ENCODE measurements at regions not wholly inside any gene's neighbourhood (a gene's known extent, or its start where the extent isn't known, plus 50 kb on each side); places are given as distances from the start of the nearest gene placed in this dataset.
A peak's percentile ranks its signal among the peaks of the same experiment; 100 is the strongest.
"Not testable (repeated sequence)": the region's sequence is repeated elsewhere in the genome, so short reads cannot be mapped to it uniquely, and the experiment has no call there.

DNA sequence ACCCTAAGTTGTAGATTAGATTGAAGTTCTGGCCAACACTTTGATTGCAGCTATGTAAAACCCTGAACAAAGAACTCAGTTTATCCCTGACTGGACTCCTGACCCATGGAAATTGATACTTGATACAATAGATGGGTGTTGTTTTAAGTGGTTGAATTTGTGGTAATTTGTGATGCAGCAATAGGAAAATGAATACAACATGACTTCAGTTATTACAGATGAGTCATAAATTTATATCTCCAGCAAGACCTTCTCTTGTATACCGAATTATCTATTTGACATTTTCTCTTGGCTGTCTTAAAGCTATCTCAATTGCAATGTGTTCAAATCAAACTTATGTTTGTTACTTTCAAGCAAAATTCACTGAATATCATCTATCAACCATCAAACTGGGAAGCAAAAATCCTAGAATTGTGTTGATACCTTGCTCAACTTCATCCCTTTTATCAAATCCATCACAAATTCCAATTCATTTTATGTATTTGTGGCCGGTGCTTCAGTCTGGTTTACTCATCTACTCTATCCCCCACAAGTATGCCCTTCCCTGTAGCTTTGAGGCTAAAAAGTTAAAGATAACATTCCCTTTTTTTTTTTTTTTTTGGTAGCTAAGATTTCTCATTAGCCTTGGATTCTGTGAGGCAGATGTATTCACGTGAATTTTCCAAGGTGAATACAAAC is 129.4 kb upstream of the CENPW start:
- TF ChIP-seq, protein P1, sequence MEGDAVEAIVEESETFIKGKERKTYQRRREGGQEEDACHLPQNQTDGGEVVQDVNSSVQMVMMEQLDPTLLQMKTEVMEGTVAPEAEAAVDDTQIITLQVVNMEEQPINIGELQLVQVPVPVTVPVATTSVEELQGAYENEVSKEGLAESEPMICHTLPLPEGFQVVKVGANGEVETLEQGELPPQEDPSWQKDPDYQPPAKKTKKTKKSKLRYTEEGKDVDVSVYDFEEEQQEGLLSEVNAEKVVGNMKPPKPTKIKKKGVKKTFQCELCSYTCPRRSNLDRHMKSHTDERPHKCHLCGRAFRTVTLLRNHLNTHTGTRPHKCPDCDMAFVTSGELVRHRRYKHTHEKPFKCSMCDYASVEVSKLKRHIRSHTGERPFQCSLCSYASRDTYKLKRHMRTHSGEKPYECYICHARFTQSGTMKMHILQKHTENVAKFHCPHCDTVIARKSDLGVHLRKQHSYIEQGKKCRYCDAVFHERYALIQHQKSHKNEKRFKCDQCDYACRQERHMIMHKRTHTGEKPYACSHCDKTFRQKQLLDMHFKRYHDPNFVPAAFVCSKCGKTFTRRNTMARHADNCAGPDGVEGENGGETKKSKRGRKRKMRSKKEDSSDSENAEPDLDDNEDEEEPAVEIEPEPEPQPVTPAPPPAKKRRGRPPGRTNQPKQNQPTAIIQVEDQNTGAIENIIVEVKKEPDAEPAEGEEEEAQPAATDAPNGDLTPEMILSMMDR (IDR thresholded peaks at IDR 0.05; ENCODE audit: insufficient read depth, missing control alignments): no peak
- DNase-seq (ENCODE audit: insufficient read length, low spot score) (no peak), FAIRE-seq (peak; percentile 32)

DNA sequence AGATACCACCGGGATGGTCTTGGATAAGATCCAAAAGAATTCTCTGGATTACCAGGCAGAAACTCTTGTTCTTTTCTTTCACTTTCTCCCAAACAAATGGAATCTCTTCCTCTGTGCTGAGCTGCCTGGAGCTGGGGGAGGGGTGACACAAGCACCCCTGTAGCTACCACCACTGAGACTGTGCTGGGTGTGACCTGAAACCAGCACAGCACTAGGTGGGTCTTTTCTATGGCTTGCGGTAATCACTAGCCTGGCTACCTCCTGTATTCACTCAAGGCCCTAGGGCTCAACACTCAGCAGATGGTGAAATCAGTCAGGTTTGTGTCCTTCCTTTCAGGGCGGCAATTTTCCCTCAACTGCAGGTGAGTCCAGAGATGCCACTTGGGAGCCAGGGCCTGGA is 122.4 kb upstream of the CENPW start:
- DNase-seq (ENCODE audit: insufficient read length, low spot score): no peak
- no peak for FAIRE-seq
- TF ChIP-seq, protein P1 (IDR thresholded peaks at IDR 0.05; ENCODE audit: insufficient read depth, missing control alignments): no peak

DNA sequence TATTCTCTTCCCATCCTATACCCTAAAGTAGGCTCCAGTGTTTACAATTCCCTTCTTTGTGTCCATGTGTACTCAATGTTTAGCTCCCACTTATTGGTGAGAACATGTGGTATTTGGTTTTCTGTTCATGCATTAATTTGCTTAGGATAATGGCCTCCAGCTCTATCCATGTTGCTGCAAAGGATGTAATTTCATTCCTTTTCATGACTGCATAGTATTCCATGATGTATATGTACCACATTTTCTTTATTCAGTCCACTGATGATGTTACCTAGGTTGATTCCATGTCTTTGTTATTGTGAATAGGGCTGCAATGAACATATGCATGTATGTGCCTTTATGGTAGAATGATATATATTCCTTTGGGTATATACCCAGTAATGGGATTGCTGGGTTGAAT is 119.0 kb upstream of the CENPW start:
- FAIRE-seq; DNase-seq (ENCODE audit: insufficient read length, low spot score): not testable (repeated sequence)

DNA sequence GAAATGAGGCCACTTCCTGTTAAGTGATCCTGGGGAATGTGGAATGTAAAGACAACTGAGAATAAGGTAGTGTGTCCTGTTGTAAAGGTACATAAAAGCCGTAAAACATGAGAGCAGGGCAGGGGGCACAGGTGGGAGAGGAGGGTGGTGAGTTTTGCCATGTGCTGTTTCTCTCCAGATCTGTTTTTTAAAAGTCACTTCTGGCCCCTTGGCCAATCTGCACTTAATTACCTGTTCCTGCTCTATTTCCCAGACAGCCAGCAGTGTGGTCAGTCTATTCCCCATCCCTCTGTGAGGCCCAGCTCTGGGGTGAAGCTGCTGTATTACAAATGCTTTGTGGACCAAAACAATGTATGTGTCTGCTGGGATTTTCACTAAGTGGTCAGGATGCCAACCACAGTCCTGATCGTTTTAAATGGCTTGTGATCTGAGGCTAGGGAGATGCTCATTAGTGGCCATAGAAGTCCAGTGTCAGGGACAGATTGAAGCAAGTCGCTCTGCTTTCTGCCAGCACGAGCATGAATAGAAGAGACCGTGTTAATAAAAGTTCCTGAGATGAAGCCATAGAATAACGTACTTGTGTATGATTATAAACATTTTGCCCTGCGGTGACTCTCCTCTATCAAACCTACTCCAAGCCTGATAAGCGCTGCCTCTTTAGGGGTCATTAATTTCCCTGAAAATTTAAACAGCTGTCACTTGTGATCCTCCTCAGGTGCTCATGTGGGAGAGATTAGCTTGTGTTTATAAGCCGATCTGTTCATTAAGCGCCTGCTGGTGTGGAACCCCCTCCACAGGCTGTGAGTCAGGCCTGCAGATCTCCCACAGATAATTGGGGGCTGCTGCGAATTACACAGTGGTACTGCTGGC is 111.8 kb upstream of the CENPW start:
- DNase-seq (ENCODE audit: insufficient read length, low spot score) (peak; percentile 29), FAIRE-seq (peak; percentile 93)
- TF ChIP-seq, protein P1 (IDR thresholded peaks at IDR 0.05; ENCODE audit: insufficient read depth, missing control alignments): no peak

DNA sequence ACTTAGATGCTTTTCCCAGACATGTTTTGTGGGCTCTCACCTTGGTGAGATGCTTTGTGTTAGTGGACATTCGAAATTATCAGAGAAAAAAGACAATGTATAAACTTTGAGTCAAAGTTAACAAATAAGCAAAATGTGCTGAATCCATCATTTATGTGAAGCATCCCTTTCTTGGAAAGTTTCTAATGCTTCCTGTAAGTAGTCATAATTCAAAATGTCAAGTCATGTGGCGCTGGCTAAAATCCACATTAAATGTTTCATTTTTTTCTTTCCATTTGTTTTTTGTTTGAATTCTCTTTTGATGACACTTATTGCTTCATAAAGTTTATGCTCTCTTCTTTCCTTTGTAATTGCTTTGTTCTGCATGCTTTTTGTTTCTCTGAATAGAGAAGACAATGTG is 107.2 kb upstream of the CENPW start:
- DNase-seq (ENCODE audit: insufficient read length, low spot score) (no peak), FAIRE-seq (no peak)
- TF ChIP-seq, protein P1 (IDR thresholded peaks at IDR 0.05; ENCODE audit: insufficient read depth, missing control alignments): no peak

DNA sequence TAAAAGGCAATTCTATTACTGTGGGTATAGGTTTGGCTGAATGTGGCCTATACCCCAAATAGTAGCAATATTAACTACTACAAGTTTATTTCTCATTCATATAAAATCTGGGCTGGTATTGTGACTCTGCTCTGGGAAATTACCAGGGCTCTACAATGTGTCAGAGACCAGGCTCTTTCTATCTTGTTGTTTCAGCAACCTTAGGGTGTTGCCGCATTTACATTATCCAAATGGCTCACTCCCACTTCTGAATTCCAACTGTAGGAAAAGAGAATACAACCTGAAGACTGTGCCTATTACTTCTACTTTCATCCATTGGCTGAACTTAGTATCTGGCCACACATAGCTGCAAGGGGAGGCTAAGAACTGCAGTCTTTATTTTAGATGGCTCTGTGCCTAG is 106.7 kb upstream of the CENPW start:
- DNase-seq (ENCODE audit: insufficient read length, low spot score) (no peak), FAIRE-seq (no peak)
- TF ChIP-seq, protein P1 (IDR thresholded peaks at IDR 0.05; ENCODE audit: insufficient read depth, missing control alignments): no peak

DNA sequence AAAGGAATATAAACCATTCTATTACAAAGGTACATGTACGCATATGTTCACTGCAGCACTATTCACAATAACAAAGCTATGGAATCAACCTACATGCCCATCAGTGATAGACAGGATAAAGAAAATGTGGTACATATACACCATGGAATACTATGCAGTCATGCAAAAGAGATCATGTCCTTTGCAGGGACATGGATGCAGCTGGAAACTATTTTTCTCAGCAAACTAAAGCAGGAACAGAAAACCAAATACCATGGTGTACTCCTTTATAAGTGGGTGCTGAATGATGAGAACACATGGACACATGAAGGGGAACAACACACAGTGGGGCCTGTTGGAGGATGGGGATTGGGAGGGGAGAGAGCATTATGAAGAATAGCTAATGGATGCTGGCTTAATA is 104.6 kb upstream of the CENPW start:
- FAIRE-seq: no peak
- TF ChIP-seq, protein P1 (IDR thresholded peaks at IDR 0.05; ENCODE audit: insufficient read depth, missing control alignments): no peak
- no peak for DNase-seq (ENCODE audit: insufficient read length, low spot score)

Measured in D721Med (cell line).